GM23248 (cell line): ENCODE measurements at regions not wholly inside any gene's neighbourhood (a gene's known extent, or its start where the extent isn't known, plus 50 kb on each side); places are given as distances from the start of the nearest gene placed in this dataset.

Experiments
- DNase-seq: peaks from one replicate; pipeline ENCODE4 v3.0.0-alpha.2; 2015
- H2AFZ ChIP-seq: fragments of 200-600 bp; sonication (generic); 2 replicates; pipeline ENCODE4 v1.6.1; 2016; ENCODE audit warnings: antibody characterized with exemption
- H3F3A ChIP-seq: fragments of 200-600 bp; sonication (generic); 2 replicates; pipeline ENCODE4 v1.6.1; 2016; ENCODE audit warnings: mild to moderate bottlenecking, antibody characterized with exemption, mixed run types; ENCODE audit not compliant: insufficient read depth
- H3K27ac ChIP-seq: fragments of 200-600 bp; sonication (generic); 2 replicates; pipeline ENCODE4 v1.5.1; 2016; ENCODE audit warnings: mild to moderate bottlenecking
- H3K27me3 ChIP-seq: fragments of 200-600 bp; sonication (generic); replicated peaks from 2 replicates; pipeline ENCODE4 v1.6.1; 2016; ENCODE audit warnings: mild to moderate bottlenecking; ENCODE audit not compliant: insufficient read depth
- H3K36me3 ChIP-seq: fragments of 200-600 bp; sonication (generic); 2 replicates; pipeline ENCODE4 v1.6.1; 2016; ENCODE audit warnings: low read depth, mild to moderate bottlenecking
- H3K4me1 ChIP-seq: fragments of 200-600 bp; sonication (generic); 2 replicates; pipeline ENCODE4 v1.6.1; 2016; ENCODE audit warnings: mild to moderate bottlenecking; ENCODE audit not compliant: insufficient read depth
- H3K4me2 ChIP-seq: fragments of 200-600 bp; sonication (generic); one replicate; pipeline ENCODE4 v1.6.1; 2016; ENCODE audit warnings: mild to moderate bottlenecking; ENCODE audit not compliant: unreplicated experiment
- H3K4me3 ChIP-seq: fragments of 200-600 bp; sonication (generic); 2 replicates; pipeline ENCODE4 v1.5.1; 2016; ENCODE audit warnings: mild to moderate bottlenecking
- H3K79me2 ChIP-seq: fragments of 200-600 bp; sonication (generic); 2 replicates; pipeline ENCODE4 v1.6.1; 2016; ENCODE audit warnings: mild to moderate bottlenecking; ENCODE audit not compliant: insufficient read depth
- H3K9ac ChIP-seq: fragments of 200-600 bp; sonication (generic); 2 replicates; pipeline ENCODE4 v1.6.1; 2016; ENCODE audit warnings: mild to moderate bottlenecking
- H3K9me2 ChIP-seq: fragments of 200-600 bp; sonication (generic); 2 replicates; pipeline ENCODE4 v1.6.1; 2016; ENCODE audit warnings: mixed run types, mild to moderate bottlenecking, moderate library complexity; ENCODE audit not compliant: insufficient read depth
- H3K9me3 ChIP-seq: fragments of 200-600 bp; sonication (generic); one replicate; pipeline ENCODE4 v1.6.1; 2017; ENCODE audit warnings: low read depth
- H4K20me1 ChIP-seq: fragments of 200-600 bp; sonication (generic); 2 replicates; pipeline ENCODE4 v1.6.0; 2016; ENCODE audit not compliant: insufficient read depth
- EZH2 ChIP-seq: fragments of 200-600 bp; sonication (generic); IDR thresholded peaks from 2 replicates; pipeline ENCODE4 v1.6.1; 2018; ENCODE audit warnings: antibody characterized with exemption, mild to moderate bottlenecking; ENCODE audit not compliant: insufficient read depth, poor library complexity, severe bottlenecking
- EZH2phosphoT487 ChIP-seq: fragments of 200-600 bp; sonication (generic); IDR thresholded peaks from 2 replicates; pipeline ENCODE4 v1.6.1; 2018; ENCODE audit warnings: antibody characterized with exemption, moderate library complexity, mild to moderate bottlenecking, low read depth; ENCODE audit not compliant: insufficient read depth
- WGBS, 2 experiments: methylation state at CpG; one replicate each; pipeline ENCODE4 v1.1.6; 2015 to 2017; ENCODE audit warnings: low lambda C conversion rate in 2 of 2, low coverage in 1 of 2; ENCODE audit errors: missing lambda C conversion rate in 2 of 2; 5-methylcytosine and 5-hydroxymethylcytosine counted together
- in situ Hi-C: fragments of 300-500 bp; cut with MboI; formaldehyde crosslinking; loops from 2 replicates; pipeline ENCODE4 v1.15.0; 2020

GRCh38 chr2:10193276-10193795 lies 70.8 kb downstream of the RRM2 start:
- H3K4me2 ChIP-seq = no peak overlapping the region
- in situ Hi-C loops = no loop called here
- no peaks in the 10 kb centered on the region for H3K27me3 ChIP-seq
- no peaks in the 10 kb centered on the region for H3K9me2 ChIP-seq
- TF ChIP-seq EZH2phosphoT487 = no peak
- H3K9me3 ChIP-seq = no peaks in the 10 kb centered on the region
- H4K20me1 ChIP-seq = no peaks in the 10 kb centered on the region
- no peak overlapping the region for H3K27ac ChIP-seq
- DNase-seq = no peak
- H3F3A ChIP-seq = peaks cover 4% of the 10 kb centered on the region; the same call in 1 of the 2 replicates
- H2AFZ ChIP-seq = peak overlapping the region; percentile 39; the same call in 1 of the 2 replicates
- no peaks in the 10 kb centered on the region for H3K36me3 ChIP-seq
- no peak overlapping the region for H3K4me3 ChIP-seq
- H3K79me2 ChIP-seq = no peaks in the 10 kb centered on the region
- WGBS, 2 experiments = 79% methylated on average over 17 of the region's 17 CpGs
- peaks cover 8% of the 10 kb centered on the region; the same call in 1 of the 2 replicates for H3K4me1 ChIP-seq
- H3K9ac ChIP-seq = no peak overlapping the region

GRCh38 chr2:10193851-10194820 lies 71.6 kb downstream of the RRM2 start:
- H3K9ac ChIP-seq = no peak overlapping the region
- no peaks in the 10 kb centered on the region for H3K9me2 ChIP-seq
- WGBS, 2 experiments = 55 to 56% methylated on average over 26 to 27 of the region's 27 CpGs
- no peaks in the 10 kb centered on the region for H3K36me3 ChIP-seq
- no peaks in the 10 kb centered on the region for H3K9me3 ChIP-seq
- H2AFZ ChIP-seq = peak overlapping the region; percentile 39
- peaks cover 8% of the 10 kb centered on the region; the same call in 1 of the 2 replicates for H3K4me1 ChIP-seq
- no peaks in the 10 kb centered on the region for H3K79me2 ChIP-seq
- DNase-seq = peak; percentile 66
- no peaks in the 10 kb centered on the region for H3K27me3 ChIP-seq
- peaks cover 4% of the 10 kb centered on the region; the same call in 1 of the 2 replicates for H3F3A ChIP-seq
- H3K27ac ChIP-seq = no peak overlapping the region
- no peak overlapping the region for H3K4me3 ChIP-seq
- H3K4me2 ChIP-seq = no peak overlapping the region
- no peaks in the 10 kb centered on the region for H4K20me1 ChIP-seq
- TF ChIP-seq EZH2 (no peak), EZH2phosphoT487 (no peak)
- in situ Hi-C loops = no loop called here

GRCh38 chr2:10195278-10196109 lies 73.0 kb downstream of the RRM2 start:
- no peaks in the 10 kb centered on the region for H3K9me3 ChIP-seq
- no peaks in the 10 kb centered on the region for H3K27me3 ChIP-seq
- no peak overlapping the region for H3K9ac ChIP-seq
- peaks cover 4% of the 10 kb centered on the region; the same call in 1 of the 2 replicates for H3F3A ChIP-seq
- no peaks in the 10 kb centered on the region for H3K36me3 ChIP-seq
- H4K20me1 ChIP-seq = no peaks in the 10 kb centered on the region
- H3K79me2 ChIP-seq = no peaks in the 10 kb centered on the region
- WGBS, 2 experiments = 97 to 98% methylated on average over 23 to 27 of the region's 27 CpGs
- H3K4me2 ChIP-seq = no peak overlapping the region
- no peaks in the 10 kb centered on the region for H3K9me2 ChIP-seq
- TF ChIP-seq EZH2phosphoT487 (no peak), EZH2 (no peak)
- no peak overlapping the region for H3K4me3 ChIP-seq
- DNase-seq = no peak
- no peak overlapping the region for H3K27ac ChIP-seq
- in situ Hi-C loops = no loop called here
- peaks cover 8% of the 10 kb centered on the region; the same call in 1 of the 2 replicates for H3K4me1 ChIP-seq
- H2AFZ ChIP-seq = no peak overlapping the region
